CD4-positive, alpha-beta T cell treated with Interleukin-15 for 1 hour (primary cell): ENCODE measurements at regions not wholly inside any gene's neighbourhood (a gene's known extent, or its start where the extent isn't known, plus 50 kb on each side); places are given as distances from the start of the nearest gene placed in this dataset.
"Not testable (repeated sequence)": the region's sequence is repeated elsewhere in the genome, so short reads cannot be mapped to it uniquely, and the experiment has no call there.

Experiments
- DNase-seq: peaks from one replicate; pipeline ENCODE4 v3.0.0-alpha.2; 2020

GRCh38 chr14:30456296-30456695 lies 102.7 kb upstream of the G2E3 start:
- DNase-seq, result no peak

- no peak for DNase-seq
Observed at GRCh38 chr14:30462358-30462757, 96.6 kb upstream of the G2E3 start.

GRCh38 chr14:30464481-30464880 lies 94.5 kb upstream of the G2E3 start:
- DNase-seq, result no peak

GRCh38 chr14:30468354-30468753 lies 90.6 kb upstream of the G2E3 start:
- DNase-seq, result no peak

- DNase-seq, result no peak
Observed at GRCh38 chr14:30471980-30472379, 87.0 kb upstream of the G2E3 start.

- DNase-seq, result not testable (repeated sequence)
Observed at GRCh38 chr14:30473846-30474696, 84.9 kb upstream of the G2E3 start.

GRCh38 chr14:30482276-30482675 lies 76.7 kb upstream of the G2E3 start:
- no peak for DNase-seq

GRCh38 chr14:30484201-30484600 lies 74.8 kb upstream of the G2E3 start:
- DNase-seq, result no peak

GRCh38 chr14:30484976-30485375 lies 74.0 kb upstream of the G2E3 start:
- DNase-seq, result no peak

GRCh38 chr14:30496852-30497251 lies 62.1 kb upstream of the G2E3 start:
- DNase-seq, result no peak

GRCh38 chr14:30499358-30499757 lies 59.6 kb upstream of the G2E3 start:
- no peak for DNase-seq

- DNase-seq, result no peak
Observed at GRCh38 chr14:30500222-30500621, 58.7 kb upstream of the G2E3 start.

- no peak for DNase-seq
Observed at GRCh38 chr14:30507209-30507608, 51.7 kb upstream of the G2E3 start.
